ENCODE measurements at regions not wholly inside any gene's neighbourhood (a gene's known extent, or its start where the extent isn't known, plus 50 kb on each side); places are given as distances from the start of the nearest gene placed in this dataset.

DNA sequence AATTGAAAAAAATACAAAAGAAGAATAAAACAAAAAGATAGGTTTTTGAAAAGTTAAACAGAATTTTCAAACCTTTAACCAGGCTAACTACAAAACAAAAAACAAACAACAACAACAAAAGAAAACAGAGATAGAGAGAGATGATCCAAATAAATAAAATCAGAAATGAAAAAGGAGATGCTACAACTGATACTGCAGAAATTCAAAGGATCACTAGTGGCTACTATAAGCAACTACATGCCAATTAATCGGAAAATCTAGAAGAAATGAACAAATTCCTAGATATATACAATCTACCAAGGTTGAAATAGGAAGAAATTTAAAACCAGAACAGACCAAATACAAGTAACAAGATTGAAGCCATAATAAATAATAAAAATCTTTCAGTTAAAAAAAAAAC lies 326.8 kb upstream of the VSTM2A start:
- TF ChIP-seq, protein P1, sequence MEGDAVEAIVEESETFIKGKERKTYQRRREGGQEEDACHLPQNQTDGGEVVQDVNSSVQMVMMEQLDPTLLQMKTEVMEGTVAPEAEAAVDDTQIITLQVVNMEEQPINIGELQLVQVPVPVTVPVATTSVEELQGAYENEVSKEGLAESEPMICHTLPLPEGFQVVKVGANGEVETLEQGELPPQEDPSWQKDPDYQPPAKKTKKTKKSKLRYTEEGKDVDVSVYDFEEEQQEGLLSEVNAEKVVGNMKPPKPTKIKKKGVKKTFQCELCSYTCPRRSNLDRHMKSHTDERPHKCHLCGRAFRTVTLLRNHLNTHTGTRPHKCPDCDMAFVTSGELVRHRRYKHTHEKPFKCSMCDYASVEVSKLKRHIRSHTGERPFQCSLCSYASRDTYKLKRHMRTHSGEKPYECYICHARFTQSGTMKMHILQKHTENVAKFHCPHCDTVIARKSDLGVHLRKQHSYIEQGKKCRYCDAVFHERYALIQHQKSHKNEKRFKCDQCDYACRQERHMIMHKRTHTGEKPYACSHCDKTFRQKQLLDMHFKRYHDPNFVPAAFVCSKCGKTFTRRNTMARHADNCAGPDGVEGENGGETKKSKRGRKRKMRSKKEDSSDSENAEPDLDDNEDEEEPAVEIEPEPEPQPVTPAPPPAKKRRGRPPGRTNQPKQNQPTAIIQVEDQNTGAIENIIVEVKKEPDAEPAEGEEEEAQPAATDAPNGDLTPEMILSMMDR (conservative IDR thresholded peaks at IDR 0.05): peak; percentile 58
- TF ChIP-seq EZH2 (IDR thresholded peaks at IDR 0.05; ENCODE audit: low read depth): no peak
